Endodermal cell (in vitro differentiated cells): ENCODE measurements at regions not wholly inside any gene's neighbourhood (a gene's known extent, or its start where the extent isn't known, plus 50 kb on each side); places are given as distances from the start of the nearest gene placed in this dataset.

Experiments used
- DNase-seq: peaks from one replicate; pipeline ENCODE4 v3.0.0-alpha.2; 2017
- H3K27ac ChIP-seq: 2 replicates; pipeline ENCODE4 v1.5.1; 2013; ENCODE audit warnings: mild to moderate bottlenecking, low read depth, low read length, moderate library complexity
- H3K27me3 ChIP-seq: 2 replicates; pipeline ENCODE4 v1.6.1; 2013; ENCODE audit warnings: mild to moderate bottlenecking, low read length, moderate library complexity; ENCODE audit not compliant: insufficient read depth, control insufficient read depth, poor library complexity, severe bottlenecking
- H3K36me3 ChIP-seq: 2 replicates; pipeline ENCODE4 v1.7.0; 2013; ENCODE audit warnings: mild to moderate bottlenecking, low read length, moderate library complexity; ENCODE audit not compliant: control insufficient read depth, insufficient read depth
- H3K4me1 ChIP-seq: one replicate; pipeline ENCODE4 v1.7.0; 2013; ENCODE audit warnings: low read length; ENCODE audit not compliant: control insufficient read depth, insufficient read depth
- H3K4me3 ChIP-seq: 2 replicates; pipeline ENCODE4 v1.5.1; 2013; ENCODE audit warnings: mild to moderate bottlenecking, low read length, moderate library complexity
- H3K9ac ChIP-seq: 2 replicates; pipeline ENCODE4 v1.6.1; 2013; ENCODE audit warnings: mild to moderate bottlenecking, low read length, moderate library complexity; ENCODE audit not compliant: poor library complexity, severe bottlenecking; ENCODE audit errors: extremely low read depth
- H3K9me3 ChIP-seq: 2 replicates; pipeline ENCODE4 v1.6.1; 2013; ENCODE audit warnings: mild to moderate bottlenecking, low read length, moderate library complexity; ENCODE audit not compliant: control insufficient read depth
- H3K27ac Mint-ChIP-seq: 2 replicates; pipeline ENCODE4 v1.8.0; 2020; ENCODE audit warnings: mixed read lengths
- H3K27me3 Mint-ChIP-seq: 2 replicates; pipeline ENCODE4 v1.8.0; 2021; ENCODE audit warnings: mild to moderate bottlenecking, mixed read lengths; ENCODE audit not compliant: insufficient read depth
- H3K36me3 Mint-ChIP-seq: 2 replicates; pipeline ENCODE4 v1.8.0; 2020; ENCODE audit warnings: low read depth, mixed read lengths
- H3K4me1 Mint-ChIP-seq: 2 replicates; pipeline ENCODE4 v1.8.0; 2020; ENCODE audit warnings: mixed read lengths
- H3K4me3 Mint-ChIP-seq: 2 replicates; pipeline ENCODE4 v1.8.0; 2020; ENCODE audit warnings: mild to moderate bottlenecking, moderate library complexity, mixed read lengths
- H3K9me3 Mint-ChIP-seq: 2 replicates; pipeline ENCODE4 v1.8.0; 2020; ENCODE audit warnings: mild to moderate bottlenecking, mixed read lengths
- CTCF ChIP-seq: fragments of 200-600 bp; sonication (generic); conservative IDR thresholded peaks from 2 replicates; pipeline ENCODE4 v1.5.0; 2021; ENCODE audit warnings: antibody characterized with exemption, mild to moderate bottlenecking
- WGBS, 2 experiments: methylation state at CpG; one replicate each; pipeline versions ENCODE4 v1.1.5 to v1.1.7; 2013; ENCODE audit warnings: missing lambda C conversion rate in 2 of 2, mixed read lengths in 1 of 2; ENCODE audit not compliant: insufficient coverage in 1 of 2, insufficient read length in 1 of 2; 5-methylcytosine and 5-hydroxymethylcytosine counted together

- Histone ChIP-seq H3K9me3 (no peaks in the 10 kb centered on the region), H3K27me3 (no peaks in the 10 kb centered on the region), H3K9ac (no peak overlapping the region), H3K4me1 (peaks cover 3% of the 10 kb centered on the region), H3K4me3 (no peak overlapping the region), H3K27ac (no peak overlapping the region), H3K36me3 (no peaks in the 10 kb centered on the region)
- TF ChIP-seq CTCF = no peak
- H3K4me3 Mint-ChIP-seq = no peak overlapping the region
- DNase-seq = no peak
- no peaks in the 10 kb centered on the region for H3K27me3 Mint-ChIP-seq
- no peaks in the 10 kb centered on the region for H3K9me3 Mint-ChIP-seq
- H3K36me3 Mint-ChIP-seq = no peaks in the 10 kb centered on the region
- WGBS, 2 experiments = 66% methylated on average over 1 of the region's 1 CpG; no CpG with 5 or more reads in 1 of the 2 experiments
- peaks cover 12% of the 10 kb centered on the region for H3K4me1 Mint-ChIP-seq
- peak overlapping the region; percentile 31 for H3K27ac Mint-ChIP-seq
These were observed 61.1 kb upstream of the C1QTNF7 start for GRCh38 chr4:15366721-15367120.

- H3K36me3 ChIP-seq = no peaks in the 10 kb centered on the region
- no peaks in the 10 kb centered on the region for H3K27me3 ChIP-seq
- peaks cover 3% of the 10 kb centered on the region for H3K4me1 ChIP-seq
- H3K9ac ChIP-seq = no peak overlapping the region
- H3K4me1 Mint-ChIP-seq = peaks cover 9% of the 10 kb centered on the region
- H3K27ac Mint-ChIP-seq = no peak overlapping the region
- H3K4me3 Mint-ChIP-seq = no peak overlapping the region
- no peaks in the 10 kb centered on the region for H3K36me3 Mint-ChIP-seq
- H3K9me3 Mint-ChIP-seq = no peaks in the 10 kb centered on the region
- H3K27me3 Mint-ChIP-seq = no peaks in the 10 kb centered on the region
- DNase-seq = no peak
- no peak overlapping the region for H3K27ac ChIP-seq
- TF ChIP-seq CTCF = no peak
- 90 to 97% methylated on average over 3 of the region's 3 CpGs for WGBS, 2 experiments
- H3K9me3 ChIP-seq = no peaks in the 10 kb centered on the region
- no peak overlapping the region for H3K4me3 ChIP-seq
These were observed 59.0 kb upstream of the C1QTNF7 start for GRCh38 chr4:15368856-15369255.

DNA sequence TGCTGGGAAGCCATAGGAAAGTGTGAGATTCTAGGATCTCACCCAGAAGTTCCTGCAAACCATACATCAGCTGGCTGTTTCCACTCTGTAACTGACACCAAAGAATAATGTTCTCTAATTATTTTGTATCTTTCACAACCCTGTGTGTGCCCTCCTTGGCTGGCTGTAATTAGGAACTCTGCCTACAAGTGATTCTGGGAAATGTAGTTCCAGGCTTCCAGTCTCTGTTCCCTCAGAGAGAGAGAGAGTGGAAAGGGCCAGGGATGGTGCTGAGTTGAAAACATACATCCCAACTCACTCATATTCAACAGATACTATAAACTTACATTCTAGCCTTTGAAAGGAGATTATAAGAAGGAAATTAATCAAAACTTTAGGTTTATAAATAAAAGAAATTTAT lies 57.5 kb upstream of the C1QTNF7 start:
- Mint-ChIP-seq H3K9me3 (no peaks in the 10 kb centered on the region), H3K36me3 (no peaks in the 10 kb centered on the region), H3K4me3 (no peak overlapping the region), H3K4me1 (peaks cover 13% of the 10 kb centered on the region), H3K27me3 (no peaks in the 10 kb centered on the region), H3K27ac (no peak overlapping the region)
- H3K27ac ChIP-seq = no peak overlapping the region
- no peaks in the 10 kb centered on the region for H3K9me3 ChIP-seq
- no peaks in the 10 kb centered on the region for H3K27me3 ChIP-seq
- DNase-seq = no peak
- no peak overlapping the region for H3K4me3 ChIP-seq
- TF ChIP-seq CTCF = no peak
- no peaks in the 10 kb centered on the region for H3K36me3 ChIP-seq
- peaks cover 3% of the 10 kb centered on the region for H3K4me1 ChIP-seq
- H3K9ac ChIP-seq = no peak overlapping the region
